GM18907 (cell line): ENCODE measurements at regions not wholly inside any gene's neighbourhood (a gene's known extent, or its start where the extent isn't known, plus 50 kb on each side); places are given as distances from the start of the nearest gene placed in this dataset.
A peak's percentile ranks its signal among the peaks of the same experiment; 100 is the strongest.

ENCODE experiments used
- ATAC-seq: cut with Tn5 transposase; IDR thresholded peaks from one replicate; pipeline ENCODE4 v1.9.1; 2021; ENCODE audit warnings: mild to moderate bottlenecking, moderate library complexity; ENCODE audit not compliant: unreplicated experiment

DNA sequence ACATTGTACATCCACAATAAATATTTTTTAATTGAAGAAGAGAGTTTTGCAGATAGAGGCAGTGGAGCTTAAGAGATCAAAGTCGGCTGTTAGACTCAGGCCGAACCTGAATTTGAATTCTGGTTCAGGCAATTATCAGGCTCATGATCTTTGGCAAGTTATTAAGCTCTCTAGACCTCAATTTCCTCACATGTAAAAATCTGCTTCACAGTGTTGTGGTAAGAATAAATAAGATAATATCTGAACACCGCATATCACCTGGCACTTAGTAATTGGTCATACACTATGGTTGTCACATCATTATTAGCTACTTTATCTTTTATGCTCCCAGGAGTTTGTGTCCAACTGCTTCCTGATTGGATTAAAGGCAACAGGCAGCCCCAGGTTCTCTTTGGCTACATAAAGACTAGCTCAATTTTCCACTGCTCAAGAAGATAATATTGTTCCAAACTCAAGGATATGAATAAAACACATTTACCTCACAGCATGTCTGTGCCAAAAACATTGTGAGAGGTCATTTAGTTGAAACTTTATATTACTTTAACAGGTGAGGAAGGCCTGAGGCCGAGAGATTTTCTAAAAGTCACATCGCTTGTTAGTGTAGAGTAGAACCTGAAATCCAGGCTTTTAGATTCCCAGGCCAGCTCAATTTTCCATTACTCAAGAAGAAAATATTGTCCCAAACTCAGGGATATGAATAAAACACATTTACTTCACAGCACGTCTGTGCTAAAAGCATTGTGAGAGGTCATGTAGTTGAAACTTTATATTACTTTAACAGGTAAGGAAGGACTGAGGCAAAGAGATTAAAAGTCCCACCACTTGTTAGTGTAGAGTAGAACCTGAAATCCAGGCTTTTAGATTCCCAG, 289.2 kb upstream of the PTGER4 start:
- ATAC-seq = no peak

DNA sequence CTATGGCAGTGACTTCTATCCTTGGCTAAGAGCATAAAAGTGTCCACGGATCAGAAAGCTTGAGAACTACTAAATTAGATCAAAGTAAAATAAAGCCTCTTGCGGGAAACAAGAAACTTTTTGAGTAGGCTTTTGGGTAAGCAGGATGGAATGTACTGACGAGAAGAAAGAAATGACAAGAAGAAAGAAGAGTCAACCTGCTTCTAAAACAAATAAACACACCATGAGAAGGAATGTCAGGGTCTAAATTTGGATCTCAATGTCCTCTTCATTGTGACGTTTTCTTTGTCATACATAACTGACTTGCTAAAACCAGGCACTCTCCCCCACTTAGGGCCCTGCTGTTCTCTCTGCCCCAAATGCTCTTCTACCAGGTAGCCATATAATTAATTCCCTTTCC, 290.1 kb upstream of the PTGER4 start:
- no peak for ATAC-seq

DNA sequence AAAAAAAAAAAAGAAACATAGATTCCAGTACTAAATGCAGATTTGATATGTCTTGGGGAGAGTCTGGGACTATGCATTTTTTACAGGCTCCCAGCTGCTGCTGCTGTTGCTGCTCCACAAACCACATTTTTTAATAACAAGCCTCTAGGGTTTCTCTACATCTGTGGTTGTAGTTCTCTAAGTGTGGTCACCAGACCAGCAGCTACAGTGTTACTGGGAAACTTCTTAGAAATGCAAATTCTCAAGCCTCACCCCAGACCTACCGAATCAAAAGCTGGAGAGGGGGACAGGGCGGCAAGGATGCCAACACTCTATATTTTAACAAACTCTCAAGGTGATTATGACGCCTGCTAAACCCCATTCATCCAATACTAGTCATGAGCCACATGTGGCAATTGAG, 293.4 kb upstream of the PTGER4 start:
- peak; percentile 91 for ATAC-seq

DNA sequence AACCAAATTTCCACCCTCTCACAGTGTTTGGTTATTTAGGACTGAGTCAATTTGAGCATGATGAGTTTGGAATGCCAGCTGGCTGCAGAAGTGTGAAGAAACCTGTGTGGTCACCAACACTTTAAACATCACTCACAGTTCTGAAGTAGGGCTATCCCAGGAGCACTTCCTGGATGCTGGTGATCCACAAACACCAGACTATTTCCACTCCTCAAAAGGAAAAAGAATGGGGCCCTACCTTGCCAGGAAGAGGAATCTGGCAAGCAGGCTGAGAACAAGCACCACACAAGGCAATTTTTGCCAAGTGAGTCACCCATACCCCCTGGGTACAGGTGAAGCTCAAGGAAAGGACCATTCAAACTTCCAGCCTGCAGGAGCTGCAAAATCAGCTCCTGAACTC, 294.2 kb upstream of the PTGER4 start:
- no peak for ATAC-seq

DNA sequence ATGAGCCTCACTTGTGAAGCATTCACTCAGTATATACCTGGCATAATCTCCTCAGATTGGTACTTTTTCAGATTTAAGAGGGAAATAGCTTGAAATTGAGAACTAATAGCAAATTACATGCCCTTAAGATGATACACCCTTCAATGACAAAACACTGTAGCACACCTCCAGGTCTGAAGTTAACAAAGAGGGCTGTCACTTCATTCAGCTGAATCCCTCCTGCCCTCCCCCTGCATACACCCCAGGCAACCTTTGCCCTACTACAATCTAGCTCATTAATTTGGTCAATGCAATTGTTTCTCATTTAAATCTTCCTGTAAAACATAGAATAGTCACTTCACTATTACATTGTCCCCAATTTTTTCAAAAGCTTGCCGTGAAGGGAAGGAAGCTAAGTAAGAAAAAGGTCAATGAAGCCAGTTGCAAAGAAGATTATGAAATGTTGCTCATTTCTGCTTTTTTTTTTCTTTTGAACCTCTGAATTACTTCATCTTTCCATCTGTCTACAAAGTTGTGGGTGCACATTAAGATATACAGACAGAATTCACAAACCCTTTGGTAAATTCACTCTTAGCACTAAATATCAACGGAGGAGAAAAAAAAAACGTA, 294.8 kb upstream of the PTGER4 start:
- ATAC-seq = no peak

DNA sequence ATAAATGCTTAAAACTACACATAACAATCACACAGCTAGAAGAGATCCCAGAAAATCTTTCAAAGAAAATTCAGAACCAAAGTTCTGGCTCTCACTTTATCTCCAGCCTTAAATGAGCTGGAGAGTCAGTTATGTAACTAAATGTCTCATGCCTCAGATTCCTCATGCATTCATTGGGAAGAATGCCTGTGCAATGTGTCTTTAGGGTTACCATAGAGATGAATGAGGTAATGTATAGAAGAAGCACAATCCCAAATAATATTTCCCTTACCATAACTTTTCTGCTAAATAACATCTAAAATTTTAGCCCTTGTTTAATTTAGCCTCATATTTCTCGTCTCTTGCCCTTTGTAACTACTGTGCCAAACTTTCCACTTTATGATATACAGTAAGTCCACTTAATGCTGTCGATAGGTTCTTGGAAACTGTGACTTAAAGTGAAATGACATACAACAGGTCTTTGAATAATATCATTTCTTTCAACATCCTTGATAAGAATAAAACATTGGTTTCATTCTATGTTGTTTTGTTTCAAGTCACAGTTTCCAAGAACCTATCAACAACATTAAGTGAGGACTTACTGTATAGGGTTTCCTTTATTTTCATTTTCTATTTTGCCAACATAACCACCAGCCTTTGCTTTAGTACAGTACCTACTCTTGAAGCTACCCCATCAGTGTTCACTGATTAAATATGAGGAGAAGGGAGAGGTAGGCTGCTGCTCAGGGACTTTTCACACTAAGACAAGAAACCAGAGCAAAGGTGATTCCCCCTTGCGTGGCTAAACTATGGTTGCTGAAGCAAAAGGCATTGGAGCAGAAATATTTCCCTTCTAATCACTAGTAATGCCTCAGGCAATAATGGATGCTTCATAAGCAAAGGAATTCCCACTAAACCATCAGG, 295.7 kb upstream of the PTGER4 start:
- peak; percentile 36 for ATAC-seq

DNA sequence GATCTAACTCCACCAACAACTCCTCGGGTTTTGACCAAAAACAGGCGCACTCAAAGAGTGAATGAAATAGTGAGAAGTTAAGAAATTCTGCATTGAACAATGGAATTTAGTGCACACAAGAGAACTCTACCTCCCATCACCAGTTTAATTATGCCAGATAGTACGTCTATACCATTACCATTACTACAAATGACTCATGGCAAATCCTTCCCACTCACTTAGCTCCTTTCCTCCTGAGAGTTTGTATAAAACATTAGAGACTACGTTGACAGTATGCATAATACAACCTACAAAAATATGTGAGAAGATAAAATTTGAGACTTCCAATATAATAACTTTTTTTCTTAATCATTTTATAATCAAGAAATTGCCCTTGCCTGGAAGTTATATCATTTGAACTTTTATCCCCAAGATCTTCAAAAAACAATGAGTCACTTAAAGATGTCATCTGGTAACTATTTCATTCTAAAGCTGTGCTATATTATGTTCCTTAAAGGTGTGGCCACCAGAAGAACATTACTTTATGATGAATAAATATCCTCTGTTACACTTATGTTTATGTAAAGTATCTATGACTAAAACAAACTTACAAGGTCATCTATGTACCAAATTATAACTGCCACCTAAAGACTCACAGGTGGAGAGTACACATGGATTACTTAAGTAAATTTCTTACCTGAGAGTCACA, 297.9 kb upstream of the PTGER4 start:
- ATAC-seq = no peak

DNA sequence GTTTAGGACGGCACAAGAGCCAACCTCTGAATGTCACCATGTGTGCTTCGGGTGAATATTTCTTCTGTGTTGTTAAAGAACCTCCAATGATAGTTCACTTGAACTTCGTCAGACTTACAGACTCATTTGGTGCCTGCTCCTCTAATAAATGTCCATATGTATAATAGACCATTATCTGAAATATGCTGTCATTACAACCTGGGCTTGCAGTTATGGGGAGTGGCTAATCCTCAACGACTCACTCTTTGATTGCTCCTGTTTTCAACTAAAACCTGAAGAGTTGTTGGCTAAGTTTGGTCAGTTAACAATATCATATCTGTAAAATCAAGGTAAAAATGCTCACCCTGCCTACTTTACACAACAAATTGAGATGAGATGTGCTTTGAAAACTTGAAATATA, 298.7 kb upstream of the PTGER4 start:
- ATAC-seq = no peak

DNA sequence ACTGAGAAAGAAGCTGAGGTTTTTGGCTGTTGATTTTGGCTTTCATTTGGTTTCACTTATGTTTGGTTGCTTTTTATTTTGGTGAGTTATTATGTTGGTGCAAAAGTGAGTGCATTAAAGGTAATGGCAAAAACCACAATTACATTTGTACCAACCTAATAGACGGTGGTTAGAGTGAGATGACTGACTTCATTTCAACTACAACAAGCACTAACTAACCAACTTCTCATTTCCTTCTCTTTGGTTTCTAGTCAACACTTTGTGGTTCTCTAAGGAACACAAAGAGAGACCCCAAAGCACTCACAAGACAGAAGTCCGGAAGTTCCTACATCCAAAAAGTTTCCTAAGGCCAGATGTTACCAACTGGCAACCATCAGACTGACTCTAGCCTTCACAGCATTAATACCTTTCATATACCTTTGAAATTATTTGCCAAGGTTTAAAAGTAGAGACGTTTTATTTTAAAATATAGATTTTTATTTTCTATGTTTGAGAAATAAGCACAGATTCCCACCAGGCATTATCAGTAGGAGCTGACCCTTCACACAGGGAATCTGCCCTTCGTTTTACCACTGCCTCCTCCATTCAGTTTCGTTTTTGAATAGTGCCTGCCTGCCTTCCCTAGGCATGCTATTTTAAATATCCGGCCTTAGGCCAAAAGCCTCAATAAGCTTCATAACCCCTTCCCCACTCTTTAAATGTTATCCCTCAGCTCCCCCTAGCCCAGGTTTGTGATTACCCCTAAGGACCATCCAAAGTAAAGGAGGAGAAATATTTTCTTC, 301.1 kb upstream of the PTGER4 start:
- peak; percentile 90 for ATAC-seq

DNA sequence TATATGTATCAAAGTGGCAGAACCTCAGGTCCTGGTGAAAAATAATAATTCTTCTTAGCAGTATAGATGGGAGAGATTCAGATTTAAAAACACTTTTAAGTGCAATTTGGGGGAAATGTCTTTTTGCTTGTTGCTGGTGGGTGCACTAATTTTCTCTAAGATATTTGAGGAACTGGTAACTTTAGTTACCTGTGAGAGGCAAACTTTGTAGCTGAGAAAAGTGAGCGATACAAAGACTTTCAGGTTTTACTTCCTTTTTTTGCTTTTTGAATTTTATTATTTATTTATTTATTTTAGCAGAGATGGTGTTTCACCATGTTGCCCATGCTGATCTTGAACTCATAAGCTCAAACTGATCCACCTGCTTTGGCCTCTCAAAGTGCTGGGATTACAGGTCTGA, 303.1 kb upstream of the PTGER4 start:
- peak; percentile 57 for ATAC-seq

DNA sequence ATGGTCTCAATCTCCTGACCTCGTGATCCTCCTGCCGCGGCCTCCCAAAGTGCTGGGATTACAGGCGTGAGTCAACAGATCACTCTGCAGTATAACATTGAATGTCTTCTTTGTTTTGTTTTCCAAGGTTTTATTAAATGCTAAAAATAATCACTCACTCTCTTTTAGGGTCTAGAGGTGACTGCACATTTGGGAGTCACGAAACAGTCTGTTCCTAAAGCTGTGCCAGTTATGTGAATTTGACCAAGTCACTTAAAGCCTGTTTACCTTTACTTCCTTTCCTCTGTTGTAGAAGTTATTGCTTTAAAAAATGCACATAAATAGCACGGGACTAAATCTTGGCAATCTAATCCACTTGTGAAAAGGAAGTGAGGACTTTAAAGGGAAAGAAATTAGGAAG, 304.9 kb upstream of the PTGER4 start:
- ATAC-seq = no peak

DNA sequence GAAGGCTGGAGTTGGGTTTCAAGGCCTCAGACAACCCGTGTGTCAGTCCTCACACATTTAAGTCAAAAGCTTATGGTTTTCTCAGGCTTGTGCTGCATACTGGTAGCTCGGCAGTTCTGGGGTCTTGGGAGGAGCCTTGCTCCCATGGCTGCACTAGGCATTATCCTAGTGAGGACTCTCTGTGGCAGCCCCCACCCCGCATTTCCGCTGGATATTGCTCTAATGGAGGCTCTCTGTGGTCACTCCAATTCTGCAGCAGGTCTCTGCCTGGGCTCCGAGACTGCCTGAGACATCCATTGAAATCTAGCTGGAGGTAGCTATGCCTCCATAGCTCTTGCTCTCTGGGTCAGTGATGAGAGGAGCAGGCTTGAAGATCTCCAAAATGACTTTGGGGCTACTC, 311.5 kb upstream of the PTGER4 start:
- no peak for ATAC-seq

DNA sequence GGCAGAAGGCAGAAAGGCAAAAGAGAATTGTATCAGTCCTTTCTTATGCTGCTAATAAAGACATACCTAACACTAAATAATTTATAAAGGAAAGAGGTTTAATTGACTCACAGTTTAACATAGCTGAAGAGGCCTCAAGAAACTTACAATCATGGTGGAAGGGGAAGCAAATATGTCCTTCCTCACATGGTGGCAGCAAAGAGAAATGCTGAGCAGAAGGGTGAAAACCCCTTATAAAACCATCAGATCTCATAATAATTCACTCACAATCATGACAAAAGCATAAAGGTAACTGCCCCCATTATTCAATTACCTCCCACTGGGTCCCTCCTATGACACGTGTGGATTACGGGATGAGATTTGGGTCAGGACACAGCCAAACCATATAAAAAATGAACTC, 312.5 kb upstream of the PTGER4 start:
- no peak for ATAC-seq

DNA sequence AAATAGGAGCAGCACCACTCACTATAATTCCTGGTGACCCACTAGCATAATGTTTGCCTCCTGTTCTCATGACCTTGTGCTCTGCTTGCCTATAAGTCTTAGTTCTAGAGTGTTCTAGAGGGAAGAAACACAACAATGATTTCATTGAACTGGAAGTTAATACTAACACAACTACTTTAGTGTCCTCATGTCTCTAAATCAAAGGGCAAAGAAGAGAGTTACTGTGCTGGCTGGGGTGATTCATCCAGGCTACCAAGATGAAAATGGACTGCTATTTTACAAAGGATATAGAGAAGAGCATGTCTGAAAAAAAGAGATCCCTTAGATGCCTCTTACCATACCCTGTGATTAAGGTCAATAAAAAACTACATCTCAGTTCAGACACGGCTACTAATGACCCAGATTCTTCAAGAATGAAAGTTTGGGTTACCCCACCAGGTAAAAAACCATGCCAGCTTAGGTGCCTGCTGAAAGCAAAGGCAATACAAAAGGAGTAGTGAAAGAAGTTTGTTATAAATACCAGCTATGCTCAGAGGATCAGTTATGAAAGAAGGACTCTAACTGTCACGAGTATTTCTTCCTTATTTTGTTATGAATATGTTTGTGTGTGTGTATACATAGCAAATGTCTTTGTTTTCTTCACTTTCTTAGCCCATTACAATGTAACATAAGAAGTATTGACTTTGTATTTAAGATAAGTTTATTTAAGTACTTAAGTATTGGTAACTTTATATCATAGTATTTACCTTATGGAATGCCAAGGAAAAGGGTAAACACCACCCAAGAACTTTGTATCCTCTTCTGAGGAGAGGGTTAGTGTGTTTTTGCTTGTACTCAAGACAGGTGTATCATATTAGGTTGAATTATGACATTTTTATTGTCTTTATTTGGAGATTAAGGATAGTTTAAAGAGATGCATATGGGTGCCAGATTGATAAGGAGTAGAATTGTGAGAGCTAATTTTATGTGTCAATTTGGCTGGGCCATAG, 314.1 kb upstream of the PTGER4 start:
- ATAC-seq = peak; percentile 73

DNA sequence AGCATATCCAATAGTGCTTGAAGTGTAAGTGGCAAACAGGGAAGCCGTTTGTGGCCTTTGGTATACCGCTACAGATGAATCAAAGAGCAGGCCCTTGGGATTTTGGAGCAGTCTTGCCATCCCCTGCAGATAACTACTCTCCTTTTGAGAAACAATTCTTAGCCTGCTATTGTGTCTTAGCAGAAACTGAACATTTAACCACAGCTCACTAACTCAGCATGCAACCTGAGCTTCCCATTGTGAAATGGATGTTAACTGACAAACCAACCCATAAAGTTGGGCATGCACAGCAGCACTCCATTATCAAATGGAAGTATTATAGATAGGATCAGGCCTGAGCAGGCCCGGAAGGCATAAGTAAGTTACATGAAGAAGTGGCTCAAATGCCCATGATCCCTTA, 315.3 kb upstream of the PTGER4 start:
- no peak for ATAC-seq

DNA sequence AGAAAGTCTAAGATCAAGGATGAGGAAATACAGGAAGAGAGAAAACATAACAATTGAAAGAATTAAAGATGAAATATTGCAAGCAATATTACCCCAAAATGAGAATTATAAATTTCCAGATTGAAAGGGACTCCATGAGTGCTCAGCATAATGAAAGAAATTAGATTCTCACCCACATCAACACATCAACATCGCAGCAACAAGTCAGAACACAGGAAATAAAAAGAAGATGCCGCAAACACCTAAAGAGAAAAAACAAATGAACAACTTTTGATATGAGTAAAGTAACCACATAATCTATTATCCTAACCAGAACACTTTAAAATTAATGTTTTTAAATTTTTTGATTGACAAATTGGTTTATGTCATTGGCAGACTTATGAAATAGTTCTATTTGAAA, 318.3 kb upstream of the PTGER4 start:
- no peak for ATAC-seq

DNA sequence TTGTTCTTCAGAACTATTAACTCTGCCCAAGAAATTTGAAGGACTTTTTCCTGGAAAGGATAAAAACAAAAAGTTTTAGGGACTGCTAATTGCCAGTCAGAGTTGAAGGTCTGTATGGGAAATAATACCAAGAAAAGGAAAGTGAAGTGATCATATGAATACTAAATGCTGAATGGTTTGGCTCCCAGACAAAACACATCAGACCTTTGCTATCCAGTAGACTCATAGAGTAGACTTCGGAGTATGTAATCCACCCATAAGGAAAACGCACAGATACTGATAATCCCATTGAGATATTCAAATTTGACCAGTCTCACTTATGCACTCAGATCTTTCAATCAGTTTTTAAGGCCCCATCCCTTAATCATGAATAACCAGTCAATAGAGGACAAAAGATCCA, 319.0 kb upstream of the PTGER4 start:
- ATAC-seq = no peak

DNA sequence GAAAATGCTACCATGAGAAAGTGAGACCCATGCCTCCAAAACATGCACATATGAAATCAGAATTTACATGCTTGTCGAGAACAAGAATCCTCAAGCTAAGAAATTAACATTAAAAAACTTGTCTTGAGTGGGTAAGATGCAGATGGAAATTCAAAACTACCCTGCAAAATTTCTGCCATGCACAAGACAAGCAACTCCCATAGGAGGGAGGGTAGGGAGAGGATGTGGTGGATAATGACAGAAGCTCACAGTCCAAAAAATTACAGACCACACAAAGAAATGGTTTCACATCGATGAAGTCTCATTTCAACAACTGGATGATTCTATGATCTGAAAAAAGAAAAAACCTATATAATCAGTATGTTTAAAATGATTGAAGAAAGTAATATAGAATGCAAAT, 319.9 kb upstream of the PTGER4 start:
- no peak for ATAC-seq

DNA sequence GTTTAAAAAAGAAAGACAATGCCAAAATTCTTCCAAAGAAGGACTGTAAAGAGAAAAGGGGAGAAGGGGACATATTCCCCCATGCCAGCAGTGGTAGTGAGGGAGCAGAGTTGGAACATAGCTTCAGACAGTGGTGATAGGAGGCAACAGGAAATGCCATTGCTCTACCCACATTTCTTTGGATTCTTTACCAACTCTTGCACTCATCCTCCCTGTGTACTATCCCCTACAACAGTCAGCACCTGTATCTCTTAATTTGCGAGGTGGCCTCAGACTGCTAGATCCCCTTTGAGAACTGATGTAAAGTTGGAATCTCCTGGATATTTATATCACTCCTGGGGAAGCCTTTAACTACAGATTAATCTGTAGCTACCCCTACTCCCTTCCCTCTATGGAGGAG, 320.6 kb upstream of the PTGER4 start:
- no peak for ATAC-seq
